ENCODE measurements at regions not wholly inside any gene's neighbourhood (a gene's known extent, or its start where the extent isn't known, plus 50 kb on each side); places are given as distances from the start of the nearest gene placed in this dataset.

DNA sequence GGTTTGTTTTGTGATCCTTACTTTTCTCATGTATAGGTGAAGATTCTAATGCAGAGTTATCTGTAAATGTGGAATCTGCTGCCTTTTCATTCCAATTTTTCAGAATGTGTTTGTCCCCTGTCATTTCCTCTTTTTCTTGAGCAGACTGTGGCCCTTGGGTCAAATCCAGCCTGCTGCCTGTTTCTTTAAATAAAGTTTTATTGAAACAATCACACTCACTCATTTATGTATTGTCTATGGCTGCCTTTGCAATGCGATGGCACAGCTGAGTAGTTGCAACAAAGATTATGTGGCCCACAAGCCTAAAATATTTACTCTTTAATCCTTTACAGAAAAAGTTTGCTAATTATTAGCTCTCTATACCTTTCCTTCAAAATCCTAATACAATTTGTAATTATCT, 116.3 kb upstream of the NPHP3 start:
- DNase-seq (ENCODE audit: insufficient read length, low spot score), result no peak
- no peak for FAIRE-seq
- no peak for TF ChIP-seq CTCF (IDR thresholded peaks at IDR 0.05; ENCODE audit: insufficient read depth, missing control alignments)

- FAIRE-seq (no peak), DNase-seq (ENCODE audit: insufficient read length, low spot score) (no peak)
- no peak for TF ChIP-seq CTCF (IDR thresholded peaks at IDR 0.05; ENCODE audit: insufficient read depth, missing control alignments)
Measured at GRCh38 chr3:132837615-132838014, 115.4 kb upstream of the NPHP3 start.

- no peak for FAIRE-seq
- no peak for DNase-seq (ENCODE audit: insufficient read length, low spot score)
Measured at GRCh38 chr3:132834356-132834755, 112.1 kb upstream of the NPHP3 start.

GRCh38 chr3:132829101-132829500, 106.9 kb upstream of the NPHP3 start:
- no peak for FAIRE-seq
- TF ChIP-seq CTCF (IDR thresholded peaks at IDR 0.05; ENCODE audit: insufficient read depth, missing control alignments), result no peak
- no peak for DNase-seq (ENCODE audit: insufficient read length, low spot score)

More at GRCh38 chr3:132834356-132834755, 112.1 kb upstream of the NPHP3 start:
- TF ChIP-seq CTCF (IDR thresholded peaks at IDR 0.05; ENCODE audit: insufficient read depth, missing control alignments), result no peak

DNA sequence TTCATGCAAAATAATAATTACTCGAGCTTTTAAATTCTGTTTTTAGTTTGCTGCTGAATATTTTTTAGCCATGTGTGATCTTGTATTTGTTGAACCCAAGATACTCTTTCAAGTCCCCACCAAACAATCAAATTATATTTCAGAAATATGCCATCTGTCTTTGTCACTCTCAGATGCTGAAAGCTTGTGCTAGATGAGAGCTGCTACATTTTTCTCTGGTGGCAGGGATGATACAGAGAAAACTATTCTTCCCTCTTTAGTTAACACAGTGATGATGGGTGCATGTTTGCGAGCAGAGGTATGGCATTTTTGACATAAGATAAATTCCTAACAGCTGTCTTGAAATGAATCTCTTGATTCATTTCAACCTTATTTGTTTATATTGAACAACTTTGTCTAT, 100.6 kb upstream of the NPHP3 start:
- no peak for TF ChIP-seq CTCF (IDR thresholded peaks at IDR 0.05; ENCODE audit: insufficient read depth, missing control alignments)
- no peak for DNase-seq (ENCODE audit: insufficient read length, low spot score)
- FAIRE-seq, result no peak

DNA sequence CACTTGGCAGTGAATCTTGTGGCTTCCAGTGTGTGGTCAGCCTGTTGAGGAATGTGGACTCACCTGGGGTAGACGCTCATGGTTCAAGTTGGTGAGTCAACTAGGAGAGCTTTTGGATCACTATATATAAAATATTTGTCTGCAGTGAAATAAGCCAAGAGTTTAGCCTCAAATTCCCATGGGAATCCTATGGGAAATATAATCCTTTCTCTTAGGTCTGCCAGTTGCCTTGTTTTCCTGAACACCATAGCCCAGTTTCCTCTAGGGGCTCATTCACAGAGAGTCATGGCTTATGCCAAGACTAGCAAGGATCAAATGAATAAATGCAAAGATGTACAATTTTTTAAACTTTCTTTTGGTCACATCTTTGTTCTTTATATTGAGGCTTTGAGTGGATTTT, 100.1 kb upstream of the NPHP3 start:
- DNase-seq (ENCODE audit: insufficient read length, low spot score) (no peak), FAIRE-seq (no peak)
- no peak for TF ChIP-seq CTCF (IDR thresholded peaks at IDR 0.05; ENCODE audit: insufficient read depth, missing control alignments)

- TF ChIP-seq CTCF (IDR thresholded peaks at IDR 0.05; ENCODE audit: insufficient read depth, missing control alignments), result no peak
- no peak for DNase-seq (ENCODE audit: insufficient read length, low spot score)
- no peak for FAIRE-seq
Measured at GRCh38 chr3:132821314-132821713, 99.1 kb upstream of the NPHP3 start.
